Mesenchymal stem cell (in vitro differentiated cells and primary cell): ENCODE measurements at regions not wholly inside any gene's neighbourhood (a gene's known extent, or its start where the extent isn't known, plus 50 kb on each side); places are given as distances from the start of the nearest gene placed in this dataset.
A peak's percentile ranks its signal among the peaks of the same experiment; 100 is the strongest.

Source experiments
- DNase-seq: peaks from one replicate; pipeline ENCODE4 v3.0.0-alpha.2; 2013
- H2AFZ ChIP-seq: one replicate; pipeline ENCODE4 v1.6.1; 2013; ENCODE audit warnings: low read depth, mild to moderate bottlenecking, control low read depth, inconsistent platforms, low read length, moderate library complexity
- H2AK5ac ChIP-seq: 2 replicates; pipeline ENCODE4 v1.6.1; 2013; ENCODE audit warnings: low read length, moderate library complexity, mild to moderate bottlenecking, inconsistent platforms; ENCODE audit not compliant: severe bottlenecking
- H2BK120ac ChIP-seq: one replicate; pipeline ENCODE4 v1.6.1; 2013; ENCODE audit warnings: low read depth, mild to moderate bottlenecking, inconsistent platforms, low read length, moderate library complexity
- H2BK12ac ChIP-seq, 2 experiments: one replicate each; pipeline ENCODE4 v1.6.1; 2013; ENCODE audit warnings: inconsistent platforms in 2 of 2, low read length in 2 of 2, mild to moderate bottlenecking in 2 of 2, moderate library complexity in 2 of 2, control low read depth in 1 of 2
- H2BK15ac ChIP-seq: one replicate; pipeline ENCODE4 v1.6.1; 2013; ENCODE audit warnings: mild to moderate bottlenecking, low read depth, inconsistent platforms; ENCODE audit not compliant: poor library complexity, severe bottlenecking
- H2BK5ac ChIP-seq: 2 replicates; pipeline ENCODE4 v1.6.1; 2013; ENCODE audit warnings: low read depth, mild to moderate bottlenecking, low read length, control low read depth, inconsistent platforms; ENCODE audit not compliant: poor library complexity, severe bottlenecking
- H3K14ac ChIP-seq, 2 experiments: one replicate each; pipeline ENCODE4 v1.6.1; 2013; ENCODE audit warnings: inconsistent platforms in 2 of 2, low read length in 2 of 2, control low read depth in 1 of 2, mild to moderate bottlenecking in 1 of 2, moderate library complexity in 1 of 2
- H3K18ac ChIP-seq, 2 experiments: one replicate each; pipeline ENCODE4 v1.6.1; 2013; ENCODE audit warnings: inconsistent platforms in 2 of 2, low read length in 2 of 2, control low read depth in 1 of 2, low read depth in 1 of 2, mild to moderate bottlenecking in 1 of 2
- H3K23ac ChIP-seq, 2 experiments: one replicate each; pipeline ENCODE4 v1.6.1; 2013; ENCODE audit warnings: inconsistent platforms in 2 of 2, low read length in 2 of 2, mild to moderate bottlenecking in 2 of 2, moderate library complexity in 2 of 2, control low read depth in 1 of 2
- H3K27ac ChIP-seq: 2 replicates; pipeline ENCODE4 v1.5.1; 2013; ENCODE audit warnings: mild to moderate bottlenecking, moderate library complexity, low read length, control low read depth, inconsistent platforms; ENCODE audit not compliant: poor library complexity, severe bottlenecking
- H3K27me3 ChIP-seq, 2 experiments: 2 replicates each; pipeline versions ENCODE4 v1.6.1 to v1.7.0; 2013; ENCODE audit warnings: low read length in 2 of 2, mild to moderate bottlenecking in 2 of 2, moderate library complexity in 2 of 2, control low read depth in 1 of 2, inconsistent platforms in 1 of 2; ENCODE audit not compliant: control insufficient read depth in 1 of 2, insufficient read depth in 1 of 2
- H3K36me3 ChIP-seq, 2 experiments: 2 replicates each; pipeline versions ENCODE4 v1.6.1 to v1.7.0; 2013; ENCODE audit warnings: low read length in 2 of 2, control low read depth in 1 of 2, inconsistent platforms in 1 of 2, low read depth in 1 of 2, mild to moderate bottlenecking in 1 of 2; ENCODE audit not compliant: insufficient read depth in 2 of 2, control insufficient read depth in 1 of 2
- H3K4ac ChIP-seq, 2 experiments: one replicate each; pipeline ENCODE4 v1.6.1; 2013; ENCODE audit warnings: inconsistent platforms in 2 of 2, low read length in 2 of 2, mild to moderate bottlenecking in 2 of 2, moderate library complexity in 2 of 2, control low read depth in 1 of 2, low read depth in 1 of 2
- H3K4me1 ChIP-seq: 2 replicates; pipeline ENCODE4 v1.6.1; 2013; ENCODE audit warnings: low read depth, low read length, control low read depth; ENCODE audit not compliant: control insufficient read depth, insufficient read depth
- H3K4me2 ChIP-seq: 2 replicates; pipeline ENCODE4 v1.6.1; 2013; ENCODE audit warnings: low read length, mild to moderate bottlenecking, inconsistent platforms; ENCODE audit not compliant: poor library complexity, severe bottlenecking
- H3K4me3 ChIP-seq, 2 experiments: 2 replicates each; pipeline versions ENCODE4 v1.5.1 to v1.7.0; 2013; ENCODE audit warnings: low read length in 2 of 2, mild to moderate bottlenecking in 2 of 2, control low read depth in 1 of 2, low read depth in 1 of 2; ENCODE audit not compliant: insufficient read depth in 1 of 2
- H3K79me1 ChIP-seq: replicated peaks from 2 replicates; pipeline ENCODE4 v1.6.1; 2013; ENCODE audit warnings: mild to moderate bottlenecking, control low read depth, low read length, inconsistent platforms; ENCODE audit not compliant: poor library complexity, severe bottlenecking
- H3K9ac ChIP-seq: 2 replicates; pipeline ENCODE4 v1.7.0; 2013; ENCODE audit warnings: mild to moderate bottlenecking, low read length, moderate library complexity
- H3K9me3 ChIP-seq: 2 replicates; pipeline ENCODE4 v1.7.0; 2013; ENCODE audit warnings: mild to moderate bottlenecking, low read length; ENCODE audit not compliant: control insufficient read depth
- H4K8ac ChIP-seq: one replicate; pipeline ENCODE4 v1.6.1; 2013; ENCODE audit warnings: inconsistent platforms, mild to moderate bottlenecking, low read length, moderate library complexity
- H4K91ac ChIP-seq: one replicate; pipeline ENCODE4 v1.6.1; 2013; ENCODE audit warnings: mild to moderate bottlenecking, low read length, inconsistent platforms
- WGBS: methylation state at CpG from one replicate; pipeline ENCODE4 v1.1.7; 2013; ENCODE audit warnings: mixed read lengths; 5-methylcytosine and 5-hydroxymethylcytosine counted together

DNA sequence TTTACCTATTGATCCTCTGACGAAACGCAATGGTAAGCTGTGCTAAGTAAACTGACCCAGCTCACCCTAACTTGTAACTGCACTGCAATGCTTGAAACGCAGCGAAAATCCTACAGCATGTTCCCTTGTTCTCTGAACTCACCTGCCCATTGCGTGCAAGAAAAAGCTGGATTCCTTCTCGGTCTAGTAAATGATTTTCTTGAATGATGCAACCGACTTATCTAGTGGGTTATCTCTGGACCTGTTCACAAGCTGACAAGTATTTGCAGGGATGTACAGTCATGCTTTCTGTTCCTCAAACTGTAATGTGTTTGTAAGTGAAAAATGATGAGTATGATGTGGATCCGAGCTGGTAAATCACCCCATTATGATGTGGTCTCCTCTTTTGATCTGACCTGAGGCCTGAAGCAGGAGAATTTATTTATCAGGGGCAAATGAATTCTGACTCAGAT lies 140.1 kb downstream of the BTC start:
- Histone ChIP-seq H4K91ac (no peak overlapping the region), H2BK5ac (no peak overlapping the region), H2AK5ac (no peak overlapping the region), H2BK120ac (no peak overlapping the region), H3K9ac (no peak overlapping the region), H3K18ac (no peak overlapping the region), H3K4ac (no peak overlapping the region), H3K9me3 (no peaks in the 10 kb centered on the region), H2AFZ (no peak overlapping the region), H2BK15ac (no peak overlapping the region), H3K4me1 (no peaks in the 10 kb centered on the region), H3K27me3 (no peaks in the 10 kb centered on the region), H3K23ac (no peak overlapping the region), H3K4me3 (no peak overlapping the region), H3K4me2 (no peak overlapping the region), H3K36me3 (no peaks in the 10 kb centered on the region), H3K27ac (no peak overlapping the region), H4K8ac (no peak overlapping the region), H3K14ac (no peak overlapping the region), H2BK12ac (no peak overlapping the region), H3K79me1 (no peaks in the 10 kb centered on the region)
- WGBS, result 82% methylated on average over 8 of the region's 8 CpGs
- no peak for DNase-seq

- no peak overlapping the region for H3K4ac ChIP-seq
- H3K23ac ChIP-seq, result no peak overlapping the region
- no peaks in the 10 kb centered on the region for H3K36me3 ChIP-seq
- H3K9ac ChIP-seq, result no peak overlapping the region
- H3K18ac ChIP-seq, result peak overlapping the region in 1 of 2 experiments; percentile 14
- H2BK120ac ChIP-seq, result no peak overlapping the region
- H3K14ac ChIP-seq, result no peak overlapping the region
- H4K91ac ChIP-seq, result no peak overlapping the region
- H3K79me1 ChIP-seq, result no peaks in the 10 kb centered on the region
- no peaks in the 10 kb centered on the region for H3K27me3 ChIP-seq
- H2BK15ac ChIP-seq, result no peak overlapping the region
- no peak for DNase-seq
- H3K4me1 ChIP-seq, result peaks cover 1% of the 10 kb centered on the region
- no peak overlapping the region for H2AFZ ChIP-seq
- no peak overlapping the region for H3K27ac ChIP-seq
- no peak overlapping the region for H2AK5ac ChIP-seq
- H2BK12ac ChIP-seq, result no peak overlapping the region
- 90% methylated on average over 1 of the region's 1 CpG for WGBS
- H3K4me2 ChIP-seq, result no peak overlapping the region
- no peaks in the 10 kb centered on the region for H3K9me3 ChIP-seq
- H4K8ac ChIP-seq, result peak overlapping the region; percentile 42
- no peak overlapping the region for H2BK5ac ChIP-seq
- no peak overlapping the region for H3K4me3 ChIP-seq
These were observed 137.7 kb downstream of the BTC start for GRCh38 chr4:74656596-74656995.

DNA sequence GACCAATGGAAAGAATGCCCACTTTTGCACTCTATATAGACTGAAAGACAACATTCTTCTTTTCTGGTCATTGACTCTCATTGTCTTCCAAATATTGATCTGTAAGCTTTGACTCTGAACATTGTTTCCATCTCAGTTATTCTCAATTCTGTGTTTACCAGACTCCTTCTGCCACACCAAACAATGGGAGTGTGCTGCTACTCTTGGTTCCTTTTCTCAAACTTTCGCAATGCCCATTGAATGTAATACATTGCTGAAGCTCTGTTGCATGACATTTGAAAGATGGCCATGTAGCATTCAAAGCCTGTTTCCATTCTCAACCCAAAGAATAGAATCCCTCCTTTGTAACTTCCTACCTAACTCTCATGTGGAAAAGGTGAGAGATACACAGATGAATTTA lies 136.2 kb downstream of the BTC start:
- 100% methylated on average over 1 of the region's 1 CpG for whole genome bisulfite sequencing
- Histone ChIP-seq H3K79me1 (no peaks in the 10 kb centered on the region), H4K91ac (no peak overlapping the region), H2BK15ac (no peak overlapping the region), H3K18ac (no peak overlapping the region), H2BK12ac (no peak overlapping the region), H3K9me3 (no peaks in the 10 kb centered on the region), H3K9ac (no peak overlapping the region), H4K8ac (no peak overlapping the region), H2AK5ac (no peak overlapping the region), H3K4me2 (no peak overlapping the region), H3K23ac (no peak overlapping the region), H3K4me1 (peaks cover 1% of the 10 kb centered on the region), H2BK120ac (no peak overlapping the region), H2BK5ac (no peak overlapping the region), H3K4ac (no peak overlapping the region), H3K4me3 (no peak overlapping the region), H3K27me3 (no peaks in the 10 kb centered on the region), H3K36me3 (no peaks in the 10 kb centered on the region), H2AFZ (no peak overlapping the region), H3K27ac (no peak overlapping the region), H3K14ac (no peak overlapping the region)
- DNase-seq, result no peak

GRCh38 chr4:74659576-74660411 lies 134.5 kb downstream of the BTC start:
- H4K8ac ChIP-seq, result peak overlapping the region; percentile 75
- H3K9me3 ChIP-seq, result no peaks in the 10 kb centered on the region
- H2AK5ac ChIP-seq, result no peak overlapping the region
- peak overlapping the region; percentile 16 for H3K9ac ChIP-seq
- H2BK12ac ChIP-seq, result peak overlapping the region in 1 of 2 experiments; percentile 12
- H2BK120ac ChIP-seq, result peak overlapping the region; percentile 77
- H2AFZ ChIP-seq, result no peak overlapping the region
- H3K36me3 ChIP-seq, result no peaks in the 10 kb centered on the region
- peak overlapping the region; percentile 46 for H3K27ac ChIP-seq
- no peak overlapping the region for H2BK15ac ChIP-seq
- H3K23ac ChIP-seq, result no peak overlapping the region
- no peak overlapping the region for H3K4me3 ChIP-seq
- no peaks in the 10 kb centered on the region for H3K79me1 ChIP-seq
- H3K18ac ChIP-seq, result peak overlapping the region; percentile 61 to 74
- peaks cover 1% of the 10 kb centered on the region for H3K4me1 ChIP-seq
- WGBS, result 83% methylated on average over 1 of the region's 3 CpGs
- no peaks in the 10 kb centered on the region for H3K27me3 ChIP-seq
- H3K14ac ChIP-seq, result no peak overlapping the region
- H3K4me2 ChIP-seq, result no peak overlapping the region
- DNase-seq, result peak; percentile 97
- H3K4ac ChIP-seq, result peak overlapping the region; percentile 9 to 47
- H4K91ac ChIP-seq, result peak overlapping the region; percentile 35
- H2BK5ac ChIP-seq, result no peak overlapping the region
